LNCAP (cell line): ENCODE measurements at regions not wholly inside any gene's neighbourhood (a gene's known extent, or its start where the extent isn't known, plus 50 kb on each side); places are given as distances from the start of the nearest gene placed in this dataset.

Experiments
- TF ChIP-seq, protein P1 (sequence below): fragments of 450-650 bp; IDR thresholded peaks from 2 replicates; pipeline ENCODE4 v1.5.1; 2017; ENCODE audit warnings: mild to moderate bottlenecking

DNA sequence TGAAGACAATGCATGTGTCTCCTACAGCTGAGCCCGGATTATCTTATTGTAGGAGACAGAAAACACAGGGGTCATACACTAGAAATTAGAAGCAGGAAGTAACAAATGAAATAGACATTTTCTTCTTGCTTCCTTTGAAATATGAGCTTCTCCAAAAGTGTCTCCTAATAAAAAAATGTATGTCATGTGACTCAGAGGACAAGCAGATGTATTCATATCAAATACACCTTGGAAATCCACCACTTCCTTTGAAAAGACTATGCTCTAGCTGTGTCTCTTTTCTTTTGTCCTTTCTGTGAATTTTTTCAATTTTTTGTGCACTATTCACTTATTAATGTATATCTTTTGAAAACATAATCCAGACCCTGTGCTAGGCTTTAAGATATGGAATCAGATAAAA lies 1906.2 kb downstream of the C4orf33 start:
- TF ChIP-seq, protein P1, sequence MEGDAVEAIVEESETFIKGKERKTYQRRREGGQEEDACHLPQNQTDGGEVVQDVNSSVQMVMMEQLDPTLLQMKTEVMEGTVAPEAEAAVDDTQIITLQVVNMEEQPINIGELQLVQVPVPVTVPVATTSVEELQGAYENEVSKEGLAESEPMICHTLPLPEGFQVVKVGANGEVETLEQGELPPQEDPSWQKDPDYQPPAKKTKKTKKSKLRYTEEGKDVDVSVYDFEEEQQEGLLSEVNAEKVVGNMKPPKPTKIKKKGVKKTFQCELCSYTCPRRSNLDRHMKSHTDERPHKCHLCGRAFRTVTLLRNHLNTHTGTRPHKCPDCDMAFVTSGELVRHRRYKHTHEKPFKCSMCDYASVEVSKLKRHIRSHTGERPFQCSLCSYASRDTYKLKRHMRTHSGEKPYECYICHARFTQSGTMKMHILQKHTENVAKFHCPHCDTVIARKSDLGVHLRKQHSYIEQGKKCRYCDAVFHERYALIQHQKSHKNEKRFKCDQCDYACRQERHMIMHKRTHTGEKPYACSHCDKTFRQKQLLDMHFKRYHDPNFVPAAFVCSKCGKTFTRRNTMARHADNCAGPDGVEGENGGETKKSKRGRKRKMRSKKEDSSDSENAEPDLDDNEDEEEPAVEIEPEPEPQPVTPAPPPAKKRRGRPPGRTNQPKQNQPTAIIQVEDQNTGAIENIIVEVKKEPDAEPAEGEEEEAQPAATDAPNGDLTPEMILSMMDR, result no peak

- TF ChIP-seq, protein P1, result no peak
These were observed 1910.4 kb downstream of the C4orf33 start for GRCh38 chr4:131006388-131006787.

DNA sequence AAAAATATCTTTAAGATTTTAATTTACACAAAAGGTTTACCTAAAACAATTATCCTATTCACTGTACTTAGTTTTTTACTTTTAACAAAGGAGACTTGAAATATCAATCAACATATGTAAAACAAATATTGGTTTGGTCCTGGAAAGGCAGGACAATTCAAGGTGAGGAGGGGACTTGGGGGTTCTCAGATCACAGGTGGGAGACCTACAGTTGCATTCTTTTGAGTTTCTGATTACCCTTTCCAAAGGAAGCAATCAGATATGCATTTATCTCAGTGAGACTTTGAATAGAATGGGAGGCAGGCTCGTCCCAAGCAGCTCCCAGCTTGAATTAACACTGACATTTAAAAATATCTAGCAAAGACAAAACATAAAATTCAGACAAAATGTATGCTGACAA lies 1917.3 kb downstream of the C4orf33 start:
- TF ChIP-seq, protein P1, result no peak

DNA sequence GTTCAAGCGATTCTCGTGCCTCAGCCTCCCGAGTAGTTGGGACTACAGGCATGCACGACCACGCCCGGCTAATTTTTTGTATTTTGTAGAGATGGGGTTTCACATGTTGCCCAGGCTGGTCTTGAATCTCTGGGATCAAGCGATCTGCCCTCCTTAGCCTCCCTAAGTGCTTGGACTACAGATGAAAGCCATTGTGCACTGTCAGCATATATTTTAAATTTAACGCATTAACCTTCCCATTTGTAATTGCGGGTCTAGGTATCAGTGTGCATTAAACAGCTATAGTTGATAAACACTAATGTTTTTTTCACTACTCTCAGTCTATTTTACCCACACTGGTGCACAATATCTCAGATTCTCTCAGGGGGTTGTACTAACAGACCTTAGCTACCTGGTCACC lies 1930.8 kb downstream of the C4orf33 start:
- TF ChIP-seq, protein P1, result no peak

DNA sequence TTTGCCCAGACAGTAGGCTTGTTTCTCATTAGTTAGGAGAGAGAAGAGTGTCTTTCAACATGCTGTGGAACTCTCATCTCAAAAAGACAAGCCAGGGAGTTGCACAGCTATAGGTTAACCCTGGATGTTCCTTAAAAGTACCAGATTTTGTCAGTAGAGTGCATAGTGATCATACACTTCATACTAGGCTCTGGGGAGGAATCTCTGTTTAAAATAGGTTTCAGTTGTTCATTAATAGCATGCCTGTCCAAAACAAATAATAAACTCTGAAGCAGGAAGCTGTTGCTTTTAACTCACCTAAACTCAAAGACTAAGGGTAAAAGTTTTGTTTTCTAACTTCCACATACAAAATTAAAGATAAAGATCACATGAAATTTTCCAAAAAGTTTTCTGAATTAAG lies 1948.4 kb downstream of the C4orf33 start:
- TF ChIP-seq, protein P1, result no peak

DNA sequence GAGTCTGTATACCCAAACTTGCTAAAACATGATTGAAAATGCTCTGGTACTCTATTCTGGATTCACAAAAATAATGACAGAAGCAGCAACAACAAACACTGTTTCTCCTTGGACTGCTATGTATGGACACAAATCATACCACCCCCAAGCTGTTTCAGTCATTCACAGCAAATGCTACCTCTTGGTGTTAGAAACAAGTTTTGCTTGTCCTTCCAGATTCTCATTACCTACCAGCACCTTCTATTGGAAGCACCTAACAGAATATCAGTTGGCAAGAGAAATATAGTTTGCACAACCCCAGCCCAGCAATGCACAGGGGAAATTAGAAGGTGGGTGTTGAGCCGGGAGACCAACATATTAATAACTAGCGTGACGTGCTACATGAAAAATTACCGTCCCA lies 1950.9 kb downstream of the C4orf33 start:
- TF ChIP-seq, protein P1, result no peak

DNA sequence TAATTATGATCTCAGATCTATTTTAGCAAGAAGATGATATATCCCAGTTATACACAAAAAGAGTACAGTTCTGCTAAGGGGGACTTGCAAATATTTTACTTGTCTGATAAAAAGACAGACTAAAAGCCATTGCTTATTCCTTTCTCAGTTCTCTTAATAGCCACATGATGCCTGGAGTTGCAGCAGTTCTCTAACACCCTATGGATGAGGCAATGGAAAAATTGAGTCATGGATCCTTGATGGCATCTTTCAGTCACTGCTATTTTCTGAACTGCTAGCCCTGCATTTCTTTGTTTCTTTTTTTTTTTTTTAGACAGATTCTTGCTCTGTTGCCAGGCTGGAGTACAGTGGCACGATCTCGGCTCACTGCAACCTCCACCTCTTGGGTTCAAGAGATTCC lies 1956.7 kb downstream of the C4orf33 start:
- TF ChIP-seq, protein P1, result no peak

DNA sequence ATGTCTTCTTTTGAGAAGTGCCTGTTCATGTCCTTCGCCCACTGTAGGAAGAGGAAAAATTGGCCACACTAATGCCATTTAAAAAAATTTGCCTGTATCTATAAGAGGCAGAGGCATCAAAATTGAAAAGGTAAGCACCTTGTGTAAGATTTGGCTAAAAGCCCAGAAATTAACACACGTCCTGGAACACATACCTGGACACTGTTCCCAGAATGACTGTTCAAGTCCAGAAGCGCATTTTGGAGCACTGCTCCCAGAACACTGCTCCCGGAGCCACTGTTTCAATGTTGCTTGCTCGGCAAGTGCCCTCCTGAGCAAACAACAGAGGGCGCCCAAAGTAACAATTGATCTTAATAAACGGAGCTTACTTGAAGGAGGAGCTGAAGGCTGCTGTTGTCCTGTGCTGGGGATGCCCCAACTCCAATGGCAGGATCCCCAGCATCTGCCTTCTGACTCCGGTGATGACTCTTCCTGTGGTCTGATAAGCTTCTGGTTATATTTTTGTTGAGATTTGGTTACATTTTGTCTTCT lies 1958.6 kb downstream of the C4orf33 start:
- TF ChIP-seq, protein P1, result no peak
